ENCODE measurements at regions not wholly inside any gene's neighbourhood (a gene's known extent, or its start where the extent isn't known, plus 50 kb on each side); places are given as distances from the start of the nearest gene placed in this dataset.

DNA sequence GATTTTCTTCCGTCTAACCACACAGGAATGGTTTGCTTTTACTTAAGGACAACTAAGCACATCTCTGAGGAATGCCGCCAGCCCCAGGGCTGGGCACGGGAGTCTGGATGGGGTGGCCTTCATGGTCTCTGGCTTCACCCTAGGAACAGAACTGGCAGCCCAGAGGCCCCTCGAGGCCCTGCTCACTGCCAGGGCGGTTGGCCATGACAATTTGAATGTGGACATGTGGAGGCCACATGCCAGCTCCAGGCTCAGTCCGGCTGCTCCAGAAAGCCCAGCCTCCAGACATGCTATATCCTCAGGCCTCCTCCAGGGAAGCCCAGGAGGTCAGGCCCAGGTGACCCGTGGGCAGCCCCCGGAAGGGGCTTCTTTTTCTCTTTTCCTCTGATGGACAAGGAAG is 84.0 kb upstream of the FGF3 start:
- DNase-seq: peak in 3 of 10 donors; percentile 24 to 67 (median 54)
- intact Hi-C loops (cut with DNase I): no loop called here

- intact Hi-C loops (cut with DNase I): no loop called here
- peak in 3 of 10 donors; percentile 26 to 68 (median 63) for DNase-seq
Measured at GRCh38 chr11:69904161-69904973, 85.2 kb upstream of the FGF3 start.

DNA sequence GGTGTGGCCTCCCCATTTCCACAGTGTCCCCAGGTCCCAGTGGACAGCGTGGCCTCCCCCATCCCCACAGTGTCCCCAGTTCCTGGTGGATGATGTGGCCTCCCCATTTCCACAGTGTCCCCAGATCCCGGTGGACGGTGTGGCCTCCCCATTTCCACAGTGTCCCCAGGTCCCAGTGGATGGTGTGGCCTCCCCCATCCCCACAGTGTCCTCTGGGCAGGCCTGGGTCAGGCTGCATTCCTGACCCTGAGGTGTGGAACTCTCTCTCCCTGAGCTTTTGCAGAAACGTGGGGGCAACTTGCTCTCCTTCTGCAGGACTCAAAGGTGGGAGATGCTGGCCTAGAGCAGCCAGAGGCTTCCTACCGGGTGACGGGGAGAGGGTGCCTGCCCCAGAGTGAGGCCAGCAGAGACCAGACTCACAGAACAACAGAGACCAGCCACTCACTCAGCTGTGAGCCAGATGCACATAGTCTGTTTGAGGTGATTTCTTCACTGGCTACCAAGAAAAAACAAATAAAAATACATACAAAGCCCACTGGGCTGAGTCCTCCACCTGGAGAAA is 85.8 kb upstream of the FGF3 start:
- intact Hi-C loops (cut with DNase I): no loop called here
- DNase-seq: peak in 4 of 10 donors; percentile 2 to 63 (median 12)

GRCh38 chr11:69905611-69906452 is 86.6 kb upstream of the FGF3 start:
- DNase-seq: peak in 4 of 10 donors; percentile 11 to 59 (median 48)
- intact Hi-C loops (cut with DNase I): no loop called here

DNA sequence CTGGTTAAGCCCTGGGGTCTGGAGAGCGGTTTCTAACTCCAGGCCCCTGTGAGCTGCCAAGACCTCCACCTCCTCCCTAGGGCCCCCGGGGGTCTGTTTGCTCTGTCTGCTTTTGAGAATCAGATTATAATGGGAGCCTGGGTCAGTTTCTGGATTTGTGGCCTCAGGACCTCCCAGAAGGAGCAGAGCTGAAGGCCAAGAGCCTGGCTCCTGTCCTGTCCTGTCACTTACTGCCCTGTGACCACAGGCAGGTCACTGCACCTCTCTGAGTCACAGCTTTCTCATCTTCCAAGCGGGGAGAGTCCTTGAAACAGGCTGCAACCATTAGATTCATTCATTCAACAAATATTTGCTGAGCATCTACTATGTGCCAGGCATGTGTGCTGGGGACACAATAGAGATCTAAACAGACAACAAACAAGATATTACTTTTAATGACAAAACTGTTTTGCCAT is 87.3 kb upstream of the FGF3 start:
- intact Hi-C loops (cut with DNase I): no loop called here
- DNase-seq: no peak

DNA sequence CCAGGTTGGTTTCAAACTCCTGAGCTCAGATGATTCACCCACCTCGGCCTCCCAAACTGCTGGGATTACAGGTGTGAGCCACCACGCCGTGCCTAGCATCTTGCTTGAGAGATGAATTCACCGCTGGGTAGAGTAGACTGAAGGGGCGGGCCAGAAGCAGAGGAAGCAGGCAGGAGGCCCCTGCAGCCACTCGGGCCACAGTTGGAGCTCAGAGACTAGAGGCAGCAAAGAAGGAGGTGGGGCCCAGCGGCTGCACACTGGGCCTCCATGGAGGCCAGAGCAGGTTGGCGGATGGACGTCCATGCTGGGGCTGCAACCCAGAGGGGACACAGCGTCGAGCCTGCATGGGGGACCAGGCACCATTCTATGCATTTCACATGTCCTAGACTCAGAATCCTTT is 88.4 kb upstream of the FGF3 start:
- intact Hi-C loops (cut with DNase I): no loop called here
- DNase-seq: peak in 4 of 10 donors; percentile 9 to 58 (median 42)

DNA sequence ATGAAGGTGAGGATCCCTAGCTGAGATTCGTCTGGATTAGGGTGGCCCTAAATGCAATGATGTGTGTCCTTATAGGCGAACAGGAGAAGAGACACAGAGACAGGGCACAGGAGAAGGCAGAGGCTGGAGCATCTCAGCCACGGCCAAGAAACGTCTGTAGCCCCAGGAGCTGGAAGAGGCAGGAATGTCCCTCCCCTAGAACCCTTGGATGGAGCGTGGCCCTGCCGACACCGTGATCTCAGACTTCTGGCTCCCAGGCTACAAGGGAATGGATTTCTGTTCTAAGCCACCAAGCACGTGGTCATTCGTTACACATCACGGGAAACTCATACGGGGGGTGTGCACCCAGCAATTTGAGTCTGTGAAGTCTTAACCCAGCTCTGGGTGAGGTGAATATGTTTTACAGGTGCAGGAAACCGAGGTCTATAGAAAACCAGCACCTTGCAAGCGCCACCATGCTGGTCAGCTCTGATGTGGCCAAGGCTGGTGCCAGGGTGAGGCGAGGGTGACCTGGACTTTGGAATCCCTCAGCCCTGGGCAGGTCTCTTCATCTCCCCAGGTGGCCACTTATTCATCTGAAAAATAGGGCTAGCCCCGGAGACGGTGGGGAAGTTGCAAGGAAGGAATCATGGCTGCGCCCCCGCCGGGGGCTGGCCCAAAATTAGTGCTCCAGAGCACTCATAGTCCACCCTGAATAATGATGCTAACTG is 89.5 kb upstream of the FGF3 start:
- intact Hi-C loops (cut with DNase I): no loop called here
- DNase-seq: peak in 4 of 10 donors; percentile 10 to 65 (median 40)

DNA sequence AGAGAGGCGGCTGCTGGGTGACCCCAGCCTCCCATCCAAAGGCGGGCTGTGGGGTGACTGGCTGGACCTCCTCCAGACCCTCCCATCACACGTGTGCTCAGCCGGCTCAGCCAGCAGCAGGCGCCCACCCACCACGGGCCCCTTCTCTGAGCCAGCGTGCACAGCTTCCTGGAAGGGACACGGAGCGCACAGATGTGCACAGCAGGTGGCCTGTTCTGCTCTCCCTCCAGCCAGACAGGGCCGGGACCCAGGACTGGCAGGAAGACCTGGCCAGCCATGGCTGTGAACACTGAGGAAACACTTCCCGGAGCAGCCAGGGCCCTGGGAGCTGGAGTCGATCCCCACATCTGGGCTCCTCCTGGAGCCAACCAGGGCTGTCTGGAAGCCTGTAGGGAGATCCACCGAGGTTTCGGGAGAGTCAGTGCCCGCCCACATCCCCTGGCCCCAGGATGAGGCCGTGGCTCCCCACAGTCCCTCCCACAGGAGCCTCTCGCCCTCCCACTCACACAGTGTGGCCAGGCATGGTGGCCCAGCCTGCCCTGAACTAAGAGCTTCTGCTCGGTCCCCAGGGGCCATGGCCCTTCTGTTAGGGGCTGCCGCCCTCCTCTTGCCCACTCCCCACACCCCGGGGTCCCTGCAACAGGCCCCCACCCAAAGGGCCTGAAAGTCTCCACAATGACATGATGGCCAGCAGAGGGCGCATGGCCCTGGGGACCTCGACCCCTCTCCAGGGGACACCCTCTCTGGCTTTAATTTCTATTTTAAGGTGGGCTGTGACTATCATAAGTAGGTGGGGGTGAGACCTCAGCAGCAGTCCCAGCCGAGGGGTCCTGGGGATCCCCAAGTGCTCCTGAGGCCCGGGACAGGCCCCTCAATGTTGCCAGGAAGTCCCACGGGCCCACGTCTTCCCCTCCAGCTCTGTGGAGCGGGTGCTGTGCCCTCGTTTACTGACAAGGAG is 90.6 kb upstream of the FGF3 start:
- intact Hi-C loops (cut with DNase I): no loop called here
- peak in 3 of 10 donors; percentile 56 to 79 (median 59) for DNase-seq

GRCh38 chr11:69910519-69911309 is 91.5 kb upstream of the FGF3 start:
- intact Hi-C loops (cut with DNase I): no loop called here
- peak in 4 of 10 donors; percentile 17 to 74 (median 35) for DNase-seq

DNA sequence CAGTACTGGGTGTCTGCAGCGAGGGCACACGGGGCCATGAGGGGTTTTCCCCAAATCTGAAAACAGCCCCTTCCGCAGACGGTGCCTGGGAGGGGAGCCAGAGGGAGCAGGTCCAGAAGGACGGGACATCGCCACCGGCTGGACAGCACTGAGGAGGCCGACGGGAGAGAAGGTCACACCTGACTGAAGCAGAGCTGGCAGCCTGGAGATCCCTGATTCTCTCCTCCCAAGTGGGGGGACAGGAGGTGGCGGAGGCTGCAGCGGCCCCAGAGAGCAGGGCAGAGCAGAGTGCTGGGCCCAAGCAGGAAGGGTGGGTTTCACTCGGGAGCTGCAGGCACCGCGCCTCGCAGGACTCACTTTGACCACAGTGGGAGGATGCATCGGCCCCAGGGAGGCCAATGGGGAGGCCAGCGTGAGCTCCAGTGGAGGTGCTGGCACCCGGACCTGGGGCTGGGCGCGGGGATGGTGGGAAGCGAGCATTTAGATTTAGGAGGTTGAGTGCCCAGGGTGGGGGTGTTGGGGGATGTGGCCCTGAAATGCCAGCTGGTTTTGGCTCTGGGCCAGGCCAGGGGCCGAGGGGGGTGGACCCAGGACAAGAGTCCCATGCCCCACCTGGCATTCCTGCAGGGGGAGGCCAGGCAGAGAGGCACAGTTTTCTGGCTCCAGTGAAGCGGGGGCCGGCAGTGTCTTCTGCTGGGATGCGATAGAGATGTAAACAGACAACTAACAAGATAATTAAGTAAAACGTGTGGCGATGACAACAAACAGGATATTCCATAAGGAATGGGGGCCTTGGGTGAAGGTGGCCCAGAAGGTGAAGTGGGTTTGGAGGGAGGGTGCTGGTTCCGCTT is 92.3 kb upstream of the FGF3 start:
- DNase-seq: peak in 4 of 10 donors; percentile 20 to 81 (median 72)
- intact Hi-C loops (cut with DNase I): no loop called here

GRCh38 chr11:69912161-69912910 is 93.1 kb upstream of the FGF3 start:
- DNase-seq: peak in 7 of 10 donors; percentile 1 to 80 (median 24)
- intact Hi-C loops (cut with DNase I): no loop called here

GRCh38 chr11:69912911-69913451 is 93.8 kb upstream of the FGF3 start:
- intact Hi-C loops (cut with DNase I): no loop called here
- DNase-seq: peak in 8 of 10 donors; percentile 9 to 85 (median 34)

- intact Hi-C loops (cut with DNase I): no loop called here
- peak in 6 of 10 donors; percentile 5 to 62 (median 34) for DNase-seq
Measured at GRCh38 chr11:69913591-69914285, 94.5 kb upstream of the FGF3 start.

- DNase-seq: peak in 6 of 10 donors; percentile 8 to 77 (median 34)
- intact Hi-C loops (cut with DNase I): no loop called here
Measured at GRCh38 chr11:69914286-69915150, 95.3 kb upstream of the FGF3 start.

GRCh38 chr11:69915151-69915500 is 95.9 kb upstream of the FGF3 start:
- intact Hi-C loops (cut with DNase I): no loop called here
- DNase-seq: no peak

Measured in posterior cingulate gyrus (tissue), 11 donors.